ENCODE measurements at regions not wholly inside any gene's neighbourhood (a gene's known extent, or its start where the extent isn't known, plus 50 kb on each side); places are given as distances from the start of the nearest gene placed in this dataset.

DNA sequence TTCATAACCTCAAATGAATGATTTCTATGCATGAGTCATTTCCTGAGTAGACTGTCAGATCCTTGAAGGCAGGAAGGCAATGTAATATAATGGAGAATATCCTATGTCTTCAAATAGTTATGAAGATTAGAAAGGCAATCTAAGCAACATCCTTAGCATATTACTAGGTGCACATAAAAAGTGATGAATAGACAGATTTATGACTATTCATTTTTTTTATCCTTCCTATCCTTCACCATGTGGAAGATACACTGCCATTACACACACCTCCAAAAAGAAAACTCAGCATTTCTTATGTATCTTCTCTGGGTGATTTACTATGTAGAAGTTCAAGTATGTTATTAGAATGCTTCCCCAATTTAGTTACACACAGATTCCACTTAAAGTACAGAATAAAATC is 126.4 kb upstream of the MAF start:
- FAIRE-seq = no peak

DNA sequence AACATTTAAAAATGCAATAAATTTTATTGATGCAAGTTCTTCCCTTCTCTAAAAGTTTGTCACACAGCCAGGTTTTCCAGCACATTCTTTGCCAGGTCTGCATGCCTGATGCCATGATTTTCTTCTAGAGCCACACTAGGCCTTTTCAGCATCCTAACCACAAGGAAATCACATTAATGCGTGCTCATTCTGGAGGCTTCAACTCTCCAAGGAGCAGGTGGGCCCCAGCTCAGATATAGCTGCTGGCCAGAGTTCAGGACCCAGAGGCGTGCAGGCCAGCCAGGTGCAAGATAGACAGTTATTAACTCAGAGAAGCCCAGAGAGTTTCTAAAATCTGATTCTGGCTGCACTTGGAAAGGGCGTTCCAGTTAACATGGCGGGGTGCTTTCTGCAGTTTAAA is 124.5 kb upstream of the MAF start:
- no peak for FAIRE-seq

DNA sequence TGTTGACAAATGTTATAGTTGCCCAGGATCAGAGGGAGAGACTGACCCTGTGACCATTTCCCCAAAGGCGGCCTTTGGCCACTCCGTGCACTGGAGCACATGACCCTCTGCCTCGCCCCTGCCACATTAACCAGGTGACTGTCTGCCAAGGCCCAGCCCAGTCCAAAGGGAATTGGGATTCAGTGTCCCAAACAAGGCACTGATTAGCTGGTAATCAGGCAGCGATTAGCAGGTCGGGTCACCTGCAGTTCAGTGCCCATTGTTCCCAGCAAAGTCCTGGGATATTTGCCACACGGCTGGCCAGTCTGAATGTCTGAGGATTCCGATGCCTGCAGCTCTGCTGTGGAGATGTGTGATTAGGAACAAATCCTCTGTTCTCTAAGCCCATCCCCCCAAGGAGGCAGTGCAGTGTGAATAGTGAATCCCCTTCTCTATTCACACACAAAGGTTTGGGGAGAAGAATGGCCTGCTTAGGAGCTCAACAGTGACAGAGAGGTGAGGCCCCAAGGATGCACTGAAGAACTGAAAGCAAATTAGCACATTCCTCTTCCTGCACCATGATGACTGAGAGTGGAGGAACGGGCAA is 123.1 kb upstream of the MAF start:
- FAIRE-seq = no peak

DNA sequence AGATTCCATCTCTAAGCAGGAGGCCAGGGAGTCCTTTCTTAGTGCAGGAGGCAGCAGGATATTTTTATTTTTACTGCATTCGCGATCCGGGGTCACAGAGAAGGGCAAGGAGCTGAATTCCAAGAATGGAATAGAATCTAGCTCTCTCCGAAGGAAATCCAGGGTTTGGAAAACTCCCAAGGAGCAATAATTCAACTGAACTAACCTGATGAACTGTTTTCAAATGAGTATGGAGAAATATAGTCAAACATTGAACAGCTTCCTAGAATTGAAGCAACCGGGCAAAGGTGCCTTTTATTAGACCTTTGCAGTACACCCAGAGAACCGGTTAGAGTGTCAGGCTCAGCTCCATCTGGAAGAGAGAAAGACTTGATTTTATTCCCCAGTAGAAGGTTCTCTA is 120.7 kb upstream of the MAF start:
- no peak for FAIRE-seq

DNA sequence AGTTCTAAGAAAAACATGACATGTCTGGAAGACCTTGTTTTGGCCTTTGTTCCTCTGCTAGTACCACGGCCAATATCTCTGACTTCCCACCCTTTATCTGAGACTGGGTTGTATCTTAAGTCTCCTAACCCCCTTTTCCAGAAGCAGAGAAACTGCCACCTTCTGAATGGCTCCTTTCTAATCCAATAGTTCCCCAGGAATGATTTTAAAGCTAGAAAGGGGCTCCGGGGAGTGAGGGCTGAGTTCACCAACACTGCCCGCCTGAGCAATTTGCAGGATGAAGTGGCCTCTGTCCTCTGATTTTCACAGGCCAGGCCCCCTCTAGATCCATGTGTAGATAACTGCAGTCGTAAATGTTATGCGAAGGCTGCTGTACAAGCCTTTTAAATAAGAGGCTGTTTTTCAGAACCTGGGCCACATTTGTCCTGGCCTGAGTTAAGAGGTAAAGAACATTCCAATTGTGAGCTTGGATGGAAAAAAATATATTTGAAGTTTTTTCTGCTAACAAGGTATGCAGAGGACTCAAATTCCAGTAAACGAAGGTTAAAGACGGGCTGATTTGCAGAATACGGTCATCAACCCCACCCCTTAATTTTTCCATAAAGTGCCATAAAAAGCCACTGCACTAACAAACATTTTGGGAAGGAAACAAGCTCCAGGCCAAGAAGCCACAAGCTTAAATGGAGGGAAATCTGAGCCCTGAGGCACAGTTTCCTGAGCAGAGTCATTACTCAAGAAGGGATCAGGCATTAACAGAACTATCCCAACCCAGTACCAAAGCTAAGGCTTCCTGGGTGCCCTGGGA is 117.0 kb upstream of the MAF start:
- FAIRE-seq = no peak

DNA sequence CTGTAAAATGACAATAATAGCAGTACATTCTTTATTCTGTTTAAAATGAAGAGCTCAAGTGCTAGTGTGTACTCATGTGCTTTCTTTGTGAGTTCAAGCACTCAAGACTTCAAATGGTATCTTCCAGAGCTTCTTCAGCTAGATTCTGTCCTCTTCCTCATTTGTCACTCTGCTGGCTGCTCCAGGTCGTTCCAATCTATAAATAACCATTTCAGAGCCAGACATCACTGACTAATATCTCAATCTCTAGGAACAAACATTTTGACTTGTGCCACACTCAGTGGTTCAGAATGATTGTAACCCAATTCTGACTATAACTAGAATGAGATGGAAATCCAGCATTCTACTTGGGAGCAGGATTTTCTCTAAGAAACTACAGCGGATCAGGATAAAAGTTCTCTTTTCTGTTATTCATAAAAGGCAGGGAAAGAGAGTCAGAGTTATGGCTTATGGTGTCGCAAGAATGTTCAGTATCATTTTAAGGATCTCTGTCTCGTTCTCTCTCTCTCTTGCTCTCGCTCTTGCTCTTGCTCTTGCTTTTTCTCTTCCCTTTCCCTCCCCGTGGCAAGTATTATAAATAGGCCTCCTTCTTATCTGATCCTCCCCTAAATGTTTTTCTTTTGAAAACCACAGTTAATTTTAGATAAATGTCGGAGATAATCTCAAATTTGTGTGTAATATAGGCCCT is 116.3 kb upstream of the MAF start:
- no peak for FAIRE-seq

DNA sequence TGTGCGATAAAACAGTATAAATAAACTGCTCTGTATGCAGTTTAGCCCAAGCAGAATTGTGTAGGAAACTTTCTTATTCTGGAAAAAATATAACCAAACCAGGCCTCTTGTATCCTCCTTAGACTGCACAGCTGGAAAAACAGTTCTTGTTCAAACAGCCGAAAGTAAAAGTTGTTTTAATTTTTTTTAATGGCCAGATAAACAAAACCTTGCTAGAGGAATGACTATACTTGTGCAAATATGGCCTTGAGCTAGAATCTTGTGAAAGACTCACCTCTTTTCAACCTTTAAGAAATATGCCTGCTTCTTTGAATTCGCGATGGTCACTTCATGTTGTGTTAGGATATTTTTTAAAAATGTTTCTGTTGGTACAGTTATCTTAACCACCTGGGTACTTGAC is 114.5 kb upstream of the MAF start:
- FAIRE-seq = no peak

DNA sequence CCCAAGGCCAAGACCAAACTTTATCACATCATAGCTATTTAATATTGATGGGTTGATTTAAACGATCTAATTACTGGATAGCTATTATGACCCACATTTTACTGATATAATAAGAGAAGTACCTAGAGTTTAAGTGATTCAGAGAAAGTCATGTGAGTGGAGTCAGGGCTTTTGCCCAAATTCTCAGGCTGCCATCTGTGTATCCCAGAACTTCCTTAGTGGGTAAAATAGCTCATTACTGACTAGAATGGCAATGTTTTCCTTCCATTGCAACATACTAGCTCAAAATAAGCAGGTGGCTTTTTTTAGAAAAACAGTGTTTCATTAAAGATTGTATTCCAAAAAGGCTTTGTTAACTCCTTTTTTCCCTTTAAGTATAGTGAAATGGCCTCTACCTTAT is 113.9 kb upstream of the MAF start:
- no peak for FAIRE-seq

DNA sequence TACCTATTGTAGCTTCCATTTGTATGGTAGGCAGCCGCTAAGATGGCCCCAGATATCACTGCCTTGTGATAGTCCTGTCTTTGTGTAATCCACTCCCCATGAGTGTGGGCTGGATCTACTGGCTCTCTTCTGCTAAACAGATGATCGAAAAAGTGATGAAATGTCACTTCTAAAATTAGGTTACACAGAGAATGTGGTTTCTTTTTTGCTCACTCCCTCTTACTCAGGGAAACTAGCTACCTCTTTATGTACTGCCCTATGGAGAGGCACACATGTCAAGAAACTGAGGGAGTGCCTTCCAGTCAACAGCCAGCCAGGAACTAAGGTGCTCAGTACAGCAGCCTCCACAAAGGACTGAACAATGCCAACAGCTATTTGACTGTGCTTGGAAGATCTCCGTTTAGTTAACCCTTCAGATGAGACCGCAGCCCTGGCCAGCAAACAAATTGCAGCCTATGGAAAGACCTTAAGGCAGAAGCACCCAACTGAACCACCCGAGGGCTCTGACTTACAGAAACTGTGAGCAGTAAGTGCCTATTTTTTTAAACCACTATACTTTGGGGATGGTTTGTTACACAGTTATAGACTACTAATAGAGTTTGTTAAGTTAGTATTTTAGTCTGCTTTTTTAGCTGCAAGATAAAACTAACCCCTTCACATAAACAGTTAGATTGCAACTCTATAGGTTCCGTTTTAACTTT is 113.2 kb upstream of the MAF start:
- no peak for FAIRE-seq

DNA sequence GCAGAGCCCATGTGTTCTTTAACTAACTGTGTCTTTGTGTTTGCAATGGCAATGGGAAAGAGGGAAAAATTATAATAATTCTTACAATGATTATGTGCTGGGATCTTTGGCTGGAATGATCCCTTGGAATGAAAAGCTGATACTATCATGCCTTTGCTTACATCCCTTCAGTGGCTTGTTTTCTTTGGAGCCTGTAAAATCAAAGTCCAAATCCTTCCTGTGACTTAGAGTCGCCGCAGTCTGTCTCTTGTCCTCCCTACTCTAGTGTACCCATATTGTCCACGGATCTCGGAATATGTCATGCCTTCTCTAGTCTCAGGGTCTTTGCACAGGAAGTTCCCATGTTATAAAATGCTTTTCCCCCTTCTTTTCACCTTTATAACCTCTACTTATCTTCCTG is 111.7 kb upstream of the MAF start:
- no peak for FAIRE-seq

DNA sequence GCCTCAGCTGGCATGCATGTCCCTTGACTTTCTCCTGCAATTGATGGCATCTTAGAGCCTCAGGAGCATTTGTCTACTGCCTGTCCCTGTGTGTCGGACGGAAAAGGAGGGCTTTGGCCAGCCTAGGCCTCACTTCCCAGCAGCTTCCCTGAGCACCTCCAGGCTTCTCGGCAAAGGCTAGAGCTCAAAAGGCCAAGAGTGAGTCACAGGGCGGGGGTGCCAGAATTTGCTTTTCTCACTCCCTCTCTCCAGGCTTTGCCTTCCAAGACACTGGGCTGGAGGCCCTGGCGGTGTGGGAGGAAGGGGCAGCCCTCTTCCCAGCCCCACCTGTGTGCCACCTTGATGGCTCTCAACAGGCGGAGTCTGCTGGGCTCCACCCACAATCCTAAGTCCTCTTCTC is 107.3 kb upstream of the MAF start:
- no peak for FAIRE-seq

DNA sequence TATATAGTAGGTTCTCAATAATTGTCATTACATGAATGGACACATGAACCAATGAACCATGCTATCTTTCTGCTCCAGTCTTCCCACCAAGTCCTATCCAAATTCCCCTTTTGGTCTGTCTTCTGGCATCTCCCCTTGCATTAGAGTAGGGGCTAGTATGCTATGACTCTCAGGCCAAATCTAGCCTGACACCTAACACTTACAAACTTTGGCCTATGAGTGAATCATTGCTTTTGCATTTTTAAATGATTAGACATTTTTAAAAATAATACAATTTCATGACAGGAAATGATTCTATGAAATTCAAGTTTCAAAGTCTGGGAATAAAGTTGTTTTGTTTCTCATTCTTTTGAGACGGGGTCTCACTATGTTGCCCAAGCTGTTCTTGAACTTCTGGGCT is 102.5 kb upstream of the MAF start:
- no peak for FAIRE-seq

DNA sequence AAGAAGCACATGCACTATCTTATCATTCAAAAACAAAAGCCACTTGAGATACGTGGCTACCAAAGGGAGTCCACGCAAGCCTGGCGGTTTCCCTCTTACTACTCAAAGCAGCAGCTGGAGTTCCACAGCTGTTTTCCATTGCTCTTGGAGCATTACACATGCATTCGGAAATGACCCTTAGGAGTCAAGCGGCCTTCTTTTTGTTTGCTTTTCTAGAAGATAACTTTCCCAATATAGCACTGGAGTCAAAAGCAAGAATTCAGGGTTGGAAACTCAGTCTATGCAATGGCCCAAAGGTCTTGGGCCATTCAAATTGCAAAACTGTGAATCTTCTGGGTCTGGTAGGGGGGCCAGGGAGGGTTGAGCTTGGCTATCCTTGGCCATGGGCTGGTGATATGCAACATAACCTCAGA is 97.8 kb upstream of the MAF start:
- no peak for FAIRE-seq

DNA sequence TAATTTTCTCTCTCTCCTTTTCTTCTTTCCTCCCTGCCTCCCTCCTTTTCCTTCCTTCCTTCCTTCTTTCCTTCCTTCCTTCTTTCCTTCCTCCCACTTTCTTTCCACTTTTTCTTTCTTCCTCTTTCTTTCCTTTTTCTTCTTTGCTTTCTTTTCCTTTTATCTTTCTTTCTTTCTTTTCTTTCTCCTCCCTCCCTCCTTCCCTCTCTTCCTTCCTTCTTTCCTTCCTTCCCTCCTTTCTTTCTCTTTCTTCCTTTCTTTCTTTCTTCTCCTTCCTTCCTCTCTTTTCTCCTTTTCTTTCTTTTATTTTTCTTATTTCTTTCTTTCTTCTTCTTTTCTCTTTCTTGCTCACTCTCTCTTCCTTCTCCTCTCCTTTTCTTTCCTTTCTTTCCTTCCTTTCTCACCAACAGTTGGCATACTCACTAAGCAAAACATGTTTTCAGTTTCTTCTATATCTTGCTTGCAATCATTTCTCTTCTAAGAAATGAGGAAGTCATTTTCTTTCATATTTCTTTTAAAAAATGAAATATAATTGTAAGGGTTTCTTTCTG is 97.1 kb upstream of the MAF start:
- no peak for FAIRE-seq

DNA sequence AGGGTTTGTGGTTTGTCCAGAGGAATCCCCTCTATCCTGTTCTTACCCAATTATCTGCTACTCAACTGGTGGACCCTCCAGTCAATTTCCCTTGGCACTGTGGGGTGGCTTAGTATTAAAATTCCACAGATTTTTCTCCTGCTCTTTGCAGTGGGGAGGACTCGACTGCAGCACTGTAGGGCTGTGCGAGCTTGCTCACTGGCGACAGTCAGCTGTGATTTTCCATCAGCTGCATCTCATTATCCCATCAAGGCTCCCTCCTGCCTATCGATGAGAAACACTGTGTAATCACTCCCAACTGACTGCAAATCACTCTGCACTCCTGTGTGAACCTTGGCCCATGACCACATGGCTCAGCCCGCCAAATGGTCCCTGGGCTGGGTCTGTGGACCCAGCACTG is 90.5 kb upstream of the MAF start:
- FAIRE-seq = no peak

DNA sequence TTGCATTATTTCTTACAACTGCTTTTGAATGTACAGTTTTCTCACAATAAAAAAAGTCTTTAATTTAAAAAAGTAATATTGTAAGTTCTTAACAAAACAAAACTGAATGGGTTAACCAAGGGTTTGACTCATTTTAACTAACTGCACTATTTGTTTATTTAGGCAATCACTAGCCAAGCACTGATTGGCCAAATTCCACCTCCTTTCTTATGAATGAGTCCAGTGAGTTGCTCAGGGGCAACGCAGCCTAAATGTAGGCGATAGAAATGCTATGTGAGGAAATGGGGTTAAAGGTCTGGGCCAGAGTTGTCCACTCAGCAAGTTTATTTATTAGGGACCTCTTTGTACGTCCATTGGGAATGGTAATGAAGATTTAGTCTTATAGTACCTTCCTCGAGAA is 89.6 kb upstream of the MAF start:
- no peak for FAIRE-seq

DNA sequence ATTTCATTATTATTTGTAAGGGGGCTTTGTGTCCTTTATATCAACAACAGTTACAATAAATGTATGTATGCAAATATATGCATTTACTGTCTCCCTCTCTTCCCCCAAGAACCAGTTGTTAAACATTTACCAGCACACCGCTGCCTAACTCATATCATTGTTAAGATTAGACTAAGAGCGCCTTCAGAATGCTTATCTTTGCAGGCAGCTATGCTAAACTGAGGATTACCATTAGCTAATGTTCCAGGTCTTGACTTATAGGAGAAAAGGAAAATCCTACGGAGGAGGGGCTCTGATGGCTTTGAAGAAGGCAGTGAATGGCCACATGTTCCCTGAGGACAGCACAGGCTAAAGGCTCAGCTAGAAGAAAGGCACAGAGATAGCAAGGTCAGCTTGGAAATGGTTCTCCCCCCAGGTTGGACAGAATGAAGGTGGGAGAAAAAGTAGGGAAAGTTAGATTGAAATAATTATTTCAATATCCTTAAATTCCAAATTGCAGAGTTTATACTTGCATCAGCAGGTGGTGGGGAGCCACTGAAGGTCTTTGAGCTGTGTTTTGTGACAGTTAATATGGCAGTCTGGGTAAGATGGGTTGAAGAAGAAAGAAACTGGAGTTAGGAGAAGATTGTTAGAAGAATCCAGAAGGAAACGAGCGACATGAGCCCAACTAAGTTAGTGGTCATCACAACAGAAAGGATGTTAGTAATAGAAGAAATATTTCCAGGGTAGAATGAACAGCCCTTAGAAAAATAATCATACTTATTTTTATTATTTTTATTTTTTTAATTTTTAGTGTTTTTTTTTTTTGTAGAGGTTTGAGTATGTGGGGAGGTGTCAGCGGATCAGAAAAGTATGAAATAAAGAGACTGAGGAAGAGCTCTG is 87.0 kb upstream of the MAF start:
- FAIRE-seq = no peak

DNA sequence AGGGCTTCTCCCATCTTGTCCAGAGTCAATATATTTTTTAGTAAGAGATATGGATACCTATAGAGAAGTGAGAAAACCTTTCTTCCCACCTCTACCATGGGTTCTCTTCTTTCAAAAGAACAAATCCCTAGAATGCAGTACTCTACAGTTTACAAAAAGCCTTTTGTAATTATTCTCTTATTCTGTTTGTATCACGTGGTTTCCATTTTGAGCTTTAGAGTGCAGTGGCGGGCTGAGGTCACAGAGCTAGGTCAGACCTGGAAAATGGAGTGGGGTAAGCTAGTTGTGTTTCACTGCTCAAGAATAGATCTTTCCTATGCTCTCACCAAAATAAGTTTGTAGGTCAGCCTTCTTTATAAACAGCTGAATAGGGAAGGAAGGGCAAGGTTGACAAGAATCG is 85.3 kb upstream of the MAF start:
- no peak for FAIRE-seq

DNA sequence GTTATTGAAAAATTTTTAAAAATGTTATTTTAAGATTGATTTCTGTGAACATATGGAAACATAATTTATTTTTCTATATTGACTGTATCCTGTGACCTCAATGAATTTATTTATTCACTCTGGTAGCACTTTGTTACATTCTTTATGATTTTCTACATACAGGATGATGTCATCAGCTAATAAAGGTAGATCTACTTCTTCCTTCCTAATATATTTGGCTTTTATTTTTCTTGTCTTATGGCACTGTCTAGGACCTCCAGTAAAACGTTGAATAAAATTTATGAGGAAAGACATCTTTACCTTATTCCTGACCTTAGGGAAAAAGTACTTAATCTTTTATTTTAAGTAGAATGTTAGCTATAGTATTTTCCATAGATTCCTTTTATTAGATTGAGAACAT is 78.8 kb upstream of the MAF start:
- FAIRE-seq = peak; percentile 56

DNA sequence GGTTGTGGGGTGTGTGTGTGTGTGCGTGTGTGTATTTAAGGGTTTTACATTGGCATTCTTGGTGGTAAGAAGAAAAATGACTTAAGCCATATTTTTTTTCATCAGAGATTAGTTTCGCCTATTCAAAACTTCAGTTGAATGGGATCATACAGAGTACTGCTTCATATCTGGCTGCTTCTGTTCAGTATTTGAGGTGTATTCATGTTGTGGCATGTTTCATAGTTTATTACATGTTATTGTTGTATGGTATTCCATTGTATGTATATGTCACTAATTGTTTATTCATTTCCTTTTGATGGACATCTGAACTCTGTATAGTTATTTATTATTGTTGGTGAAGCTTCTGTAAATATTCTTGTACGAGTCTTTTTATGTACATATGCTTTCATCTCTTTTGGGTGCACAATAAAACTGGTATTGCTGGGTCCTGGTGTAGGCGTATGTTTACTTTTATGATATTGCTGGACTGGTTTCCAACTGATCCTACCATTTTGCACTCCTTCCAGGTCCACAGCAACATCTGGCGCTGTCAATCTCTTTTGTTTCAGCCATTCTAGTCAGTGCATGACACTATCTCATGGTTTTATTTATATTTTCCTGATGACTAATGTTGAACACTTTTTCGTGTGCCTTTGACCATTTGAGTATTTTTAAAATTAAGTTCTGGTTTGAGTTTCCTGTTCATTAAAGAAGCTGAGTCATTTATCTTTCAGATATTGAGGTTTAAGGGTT is 77.4 kb upstream of the MAF start:
- FAIRE-seq = no peak

DNA sequence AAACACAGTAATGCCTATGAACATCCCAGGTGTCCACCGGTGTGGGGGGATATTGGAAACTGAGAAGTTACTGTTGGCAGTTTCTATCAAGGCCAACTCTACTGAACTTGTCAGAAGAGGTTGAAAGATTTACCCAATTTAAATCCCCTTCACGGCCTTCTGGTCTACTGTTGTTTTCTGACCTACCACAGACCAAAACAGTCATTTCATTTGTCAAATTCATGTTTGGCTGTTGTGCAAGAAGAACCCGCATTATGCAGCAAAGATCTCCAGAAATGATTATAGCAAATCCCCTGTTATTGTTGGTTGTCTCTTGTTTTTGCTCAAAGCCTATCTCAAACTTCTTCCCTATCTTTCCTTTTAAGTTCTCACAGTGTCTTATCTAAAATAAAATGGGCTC is 73.1 kb upstream of the MAF start:
- no peak for FAIRE-seq

DNA sequence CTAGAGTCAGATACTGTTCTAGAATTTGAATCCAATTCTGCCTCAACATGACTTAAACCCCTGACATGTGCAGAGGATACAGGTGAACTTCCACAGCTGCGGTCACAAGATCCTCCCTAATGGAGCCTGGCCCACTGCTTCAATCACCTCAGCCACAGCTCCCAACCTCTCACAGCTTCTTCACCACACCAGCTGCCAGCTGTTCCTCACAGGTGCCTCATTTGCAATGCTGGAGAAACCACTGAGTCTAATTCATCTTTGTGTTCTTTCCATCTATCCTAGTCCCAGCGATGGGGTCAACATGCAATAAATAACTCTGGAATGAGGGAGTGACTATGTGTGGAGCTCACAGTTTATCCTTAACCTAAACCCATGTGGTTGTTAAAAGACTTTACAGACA is 72.0 kb upstream of the MAF start:
- FAIRE-seq = no peak

All from islet of Langerhans (tissue), 1 donor.